Thyroid gland (tissue), 4 donors: ENCODE measurements at regions not wholly inside any gene's neighbourhood (a gene's known extent, or its start where the extent isn't known, plus 50 kb on each side); places are given as distances from the start of the nearest gene placed in this dataset.

ENCODE experiments used
- CTCF ChIP-seq, 6 experiments: fragments of 200-600 bp in 3 of 6; fragments of 450-650 bp in 3 of 6; sonication (generic) in 3 of 6; IDR thresholded peaks; one replicate each; pipeline ENCODE4 v1.5.1; 2016 to 2019; ENCODE audit warnings: antibody characterized with exemption in 6 of 6, mild to moderate bottlenecking in 2 of 6, inconsistent platforms in 1 of 6, moderate library complexity in 1 of 6
- POLR2A ChIP-seq, 2 donors: fragments of 450-650 bp; IDR thresholded peaks; one replicate each; pipeline ENCODE4 v1.6.1; 2017; ENCODE audit warnings: antibody characterized with exemption in 2 of 2, mild to moderate bottlenecking in 2 of 2, moderate library complexity in 1 of 2

DNA sequence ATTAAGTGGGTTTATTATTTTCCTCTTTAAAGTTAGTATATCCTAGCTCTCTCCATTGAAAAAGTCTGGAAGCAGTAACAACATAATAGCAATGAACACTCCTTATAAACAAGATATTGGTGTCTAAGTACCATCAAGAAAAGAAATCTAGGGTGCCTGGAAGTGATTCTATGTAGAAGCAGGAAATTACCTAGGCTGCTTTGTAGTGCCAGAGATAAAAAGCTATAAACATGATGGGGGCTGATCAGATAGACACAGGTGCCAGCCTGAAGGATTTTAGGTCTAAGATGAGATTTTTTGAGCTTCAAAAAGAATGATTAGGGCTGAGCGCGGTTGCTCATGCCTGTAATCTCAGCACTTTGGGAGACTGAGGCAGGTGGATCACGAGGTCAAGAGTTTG is 1179.3 kb upstream of the CDH9 start:
- TF ChIP-seq CTCF (IDR thresholded peaks at IDR 0.05) (no peak), POLR2A (IDR thresholded peaks at IDR 0.05) (no peak)
